ENCODE measurements at regions not wholly inside any gene's neighbourhood (a gene's known extent, or its start where the extent isn't known, plus 50 kb on each side); places are given as distances from the start of the nearest gene placed in this dataset.

GRCh38 chr14:22487941-22488340, 101.1 kb downstream of the DAD1 start:
- Histone ChIP-seq H3K27ac (ENCODE audit: low read depth) (no peak overlapping the region), H3K4me3 (ENCODE audit: low read depth, low read length) (no peak overlapping the region), H3K36me3 (ENCODE audit: insufficient read depth) (no peaks in the 10 kb centered on the region), H3K4me1 (ENCODE audit: insufficient read depth) (no peaks in the 10 kb centered on the region)
- 44% methylated on average over 1 of the region's 1 CpG for WGBS
- no peak for DNase-seq (ENCODE audit: extremely low spot score)

- no peak overlapping the region for H3K4me3 ChIP-seq (ENCODE audit: low read depth, low read length)
- no peaks in the 10 kb centered on the region for H3K36me3 ChIP-seq (ENCODE audit: insufficient read depth)
- H3K27ac ChIP-seq (ENCODE audit: low read depth), result no peak overlapping the region
- no peak for DNase-seq (ENCODE audit: extremely low spot score)
- WGBS, result 74% methylated on average over 1 of the region's 1 CpG
- no peaks in the 10 kb centered on the region for H3K4me1 ChIP-seq (ENCODE audit: insufficient read depth)
Observed at GRCh38 chr14:22487401-22487800, 101.6 kb downstream of the DAD1 start.

- H3K36me3 ChIP-seq (ENCODE audit: insufficient read depth), result no peaks in the 10 kb centered on the region
- no peak overlapping the region for H3K4me3 ChIP-seq (ENCODE audit: low read depth, low read length)
- no peak for DNase-seq (ENCODE audit: extremely low spot score)
- no peak overlapping the region for H3K27ac ChIP-seq (ENCODE audit: low read depth)
- no peaks in the 10 kb centered on the region for H3K4me1 ChIP-seq (ENCODE audit: insufficient read depth)
- 72% methylated on average over 5 of the region's 5 CpGs for WGBS
Observed at GRCh38 chr14:22486675-22487074, 102.3 kb downstream of the DAD1 start.

GRCh38 chr14:22485649-22486048, 103.4 kb downstream of the DAD1 start:
- WGBS, result 85% methylated on average over 6 of the region's 6 CpGs
- H3K27ac ChIP-seq (ENCODE audit: low read depth), result no peak overlapping the region
- no peaks in the 10 kb centered on the region for H3K4me1 ChIP-seq (ENCODE audit: insufficient read depth)
- no peak overlapping the region for H3K4me3 ChIP-seq (ENCODE audit: low read depth, low read length)
- H3K36me3 ChIP-seq (ENCODE audit: insufficient read depth), result no peaks in the 10 kb centered on the region
- no peak for DNase-seq (ENCODE audit: extremely low spot score)

- 80% methylated on average over 1 of the region's 1 CpG for WGBS
- Histone ChIP-seq H3K36me3 (ENCODE audit: insufficient read depth) (no peaks in the 10 kb centered on the region), H3K4me3 (ENCODE audit: low read depth, low read length) (no peak overlapping the region), H3K4me1 (ENCODE audit: insufficient read depth) (no peaks in the 10 kb centered on the region), H3K27ac (ENCODE audit: low read depth) (no peak overlapping the region)
- no peak for DNase-seq (ENCODE audit: extremely low spot score)
Observed at GRCh38 chr14:22485178-22485577, 103.8 kb downstream of the DAD1 start.

GRCh38 chr14:22484632-22485031, 104.4 kb downstream of the DAD1 start:
- Histone ChIP-seq H3K4me3 (ENCODE audit: low read depth, low read length) (no peak overlapping the region), H3K27ac (ENCODE audit: low read depth) (no peak overlapping the region), H3K4me1 (ENCODE audit: insufficient read depth) (no peaks in the 10 kb centered on the region), H3K36me3 (ENCODE audit: insufficient read depth) (no peaks in the 10 kb centered on the region)
- 34% methylated on average over 5 of the region's 5 CpGs for WGBS
- peak; percentile 64 for DNase-seq (ENCODE audit: extremely low spot score)

GRCh38 chr14:22483863-22484593, 105.0 kb downstream of the DAD1 start:
- no peaks in the 10 kb centered on the region for H3K36me3 ChIP-seq (ENCODE audit: insufficient read depth)
- H3K4me3 ChIP-seq (ENCODE audit: low read depth, low read length), result no peak overlapping the region
- 69% methylated on average over 10 of the region's 10 CpGs for WGBS
- peaks cover 2% of the 10 kb centered on the region for H3K4me1 ChIP-seq (ENCODE audit: insufficient read depth)
- DNase-seq (ENCODE audit: extremely low spot score), result no peak
- no peak overlapping the region for H3K27ac ChIP-seq (ENCODE audit: low read depth)

GRCh38 chr14:22482782-22483553, 106.1 kb downstream of the DAD1 start:
- no peak overlapping the region for H3K4me3 ChIP-seq (ENCODE audit: low read depth, low read length)
- WGBS, result 82% methylated on average over 6 of the region's 6 CpGs
- no peak for DNase-seq (ENCODE audit: extremely low spot score)
- no peak overlapping the region for H3K27ac ChIP-seq (ENCODE audit: low read depth)
- H3K4me1 ChIP-seq (ENCODE audit: insufficient read depth), result peaks cover 2% of the 10 kb centered on the region
- H3K36me3 ChIP-seq (ENCODE audit: insufficient read depth), result no peaks in the 10 kb centered on the region

GRCh38 chr14:22482085-22482694, 106.8 kb downstream of the DAD1 start:
- DNase-seq (ENCODE audit: extremely low spot score), result no peak
- peaks cover 2% of the 10 kb centered on the region for H3K4me1 ChIP-seq (ENCODE audit: insufficient read depth)
- 74% methylated on average over 8 of the region's 8 CpGs for WGBS
- H3K27ac ChIP-seq (ENCODE audit: low read depth), result no peak overlapping the region
- H3K4me3 ChIP-seq (ENCODE audit: low read depth, low read length), result no peak overlapping the region
- no peaks in the 10 kb centered on the region for H3K36me3 ChIP-seq (ENCODE audit: insufficient read depth)

- 46% methylated on average over 4 of the region's 4 CpGs for WGBS
- Histone ChIP-seq H3K4me3 (ENCODE audit: low read depth, low read length) (no peak overlapping the region), H3K4me1 (ENCODE audit: insufficient read depth) (peaks cover 2% of the 10 kb centered on the region), H3K36me3 (ENCODE audit: insufficient read depth) (no peaks in the 10 kb centered on the region), H3K27ac (ENCODE audit: low read depth) (no peak overlapping the region)
- no peak for DNase-seq (ENCODE audit: extremely low spot score)
Observed at GRCh38 chr14:22481546-22481945, 107.5 kb downstream of the DAD1 start.

- no peaks in the 10 kb centered on the region for H3K36me3 ChIP-seq (ENCODE audit: insufficient read depth)
- 69% methylated on average over 3 of the region's 3 CpGs for WGBS
- peaks cover 2% of the 10 kb centered on the region for H3K4me1 ChIP-seq (ENCODE audit: insufficient read depth)
- H3K4me3 ChIP-seq (ENCODE audit: low read depth, low read length), result no peak overlapping the region
- H3K27ac ChIP-seq (ENCODE audit: low read depth), result no peak overlapping the region
- no peak for DNase-seq (ENCODE audit: extremely low spot score)
Observed at GRCh38 chr14:22479776-22480464, 109.1 kb downstream of the DAD1 start.

GRCh38 chr14:22479132-22479531, 109.9 kb downstream of the DAD1 start:
- no peak overlapping the region for H3K27ac ChIP-seq (ENCODE audit: low read depth)
- peaks cover 2% of the 10 kb centered on the region for H3K4me1 ChIP-seq (ENCODE audit: insufficient read depth)
- 81% methylated on average over 6 of the region's 6 CpGs for WGBS
- H3K4me3 ChIP-seq (ENCODE audit: low read depth, low read length), result no peak overlapping the region
- DNase-seq (ENCODE audit: extremely low spot score), result no peak
- H3K36me3 ChIP-seq (ENCODE audit: insufficient read depth), result no peaks in the 10 kb centered on the region

GRCh38 chr14:22478670-22479069, 110.4 kb downstream of the DAD1 start:
- WGBS, result 24% methylated on average over 3 of the region's 3 CpGs
- peak; percentile 50 for DNase-seq (ENCODE audit: extremely low spot score)
- H3K36me3 ChIP-seq (ENCODE audit: insufficient read depth), result no peaks in the 10 kb centered on the region
- peaks cover 2% of the 10 kb centered on the region for H3K4me1 ChIP-seq (ENCODE audit: insufficient read depth)
- H3K4me3 ChIP-seq (ENCODE audit: low read depth, low read length), result no peak overlapping the region
- H3K27ac ChIP-seq (ENCODE audit: low read depth), result no peak overlapping the region

Data from urinary bladder (tissue), 3 donors.